ENCODE measurements at regions not wholly inside any gene's neighbourhood (a gene's known extent, or its start where the extent isn't known, plus 50 kb on each side); places are given as distances from the start of the nearest gene placed in this dataset.

GRCh38 chr14:87181288-87181687 lies 811.7 kb downstream of the GALC start:
- TF ChIP-seq, protein P1, sequence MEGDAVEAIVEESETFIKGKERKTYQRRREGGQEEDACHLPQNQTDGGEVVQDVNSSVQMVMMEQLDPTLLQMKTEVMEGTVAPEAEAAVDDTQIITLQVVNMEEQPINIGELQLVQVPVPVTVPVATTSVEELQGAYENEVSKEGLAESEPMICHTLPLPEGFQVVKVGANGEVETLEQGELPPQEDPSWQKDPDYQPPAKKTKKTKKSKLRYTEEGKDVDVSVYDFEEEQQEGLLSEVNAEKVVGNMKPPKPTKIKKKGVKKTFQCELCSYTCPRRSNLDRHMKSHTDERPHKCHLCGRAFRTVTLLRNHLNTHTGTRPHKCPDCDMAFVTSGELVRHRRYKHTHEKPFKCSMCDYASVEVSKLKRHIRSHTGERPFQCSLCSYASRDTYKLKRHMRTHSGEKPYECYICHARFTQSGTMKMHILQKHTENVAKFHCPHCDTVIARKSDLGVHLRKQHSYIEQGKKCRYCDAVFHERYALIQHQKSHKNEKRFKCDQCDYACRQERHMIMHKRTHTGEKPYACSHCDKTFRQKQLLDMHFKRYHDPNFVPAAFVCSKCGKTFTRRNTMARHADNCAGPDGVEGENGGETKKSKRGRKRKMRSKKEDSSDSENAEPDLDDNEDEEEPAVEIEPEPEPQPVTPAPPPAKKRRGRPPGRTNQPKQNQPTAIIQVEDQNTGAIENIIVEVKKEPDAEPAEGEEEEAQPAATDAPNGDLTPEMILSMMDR (conservative IDR thresholded peaks at IDR 0.05; ENCODE audit: low read depth, low read length) = no peak
- TF ChIP-seq RAD21 (IDR thresholded peaks at IDR 0.05; ENCODE audit: low read length) (no peak), MAFK (IDR thresholded peaks at IDR 0.05; ENCODE audit: low read depth, low read length) (no peak)

Measured in IMR-90 (cell line).